Smooth muscle cell of the brain vasculature (primary cell): ENCODE measurements at regions not wholly inside any gene's neighbourhood (a gene's known extent, or its start where the extent isn't known, plus 50 kb on each side); places are given as distances from the start of the nearest gene placed in this dataset.

Experiments
- DNase-seq: peaks from one replicate; pipeline ENCODE4 v3.0.0-alpha.2; 2012; ENCODE audit warnings: low read depth, low spot score

GRCh38 chr6:163996491-163996890 is 582.0 kb downstream of the QKI start:
- DNase-seq, result no peak

DNA sequence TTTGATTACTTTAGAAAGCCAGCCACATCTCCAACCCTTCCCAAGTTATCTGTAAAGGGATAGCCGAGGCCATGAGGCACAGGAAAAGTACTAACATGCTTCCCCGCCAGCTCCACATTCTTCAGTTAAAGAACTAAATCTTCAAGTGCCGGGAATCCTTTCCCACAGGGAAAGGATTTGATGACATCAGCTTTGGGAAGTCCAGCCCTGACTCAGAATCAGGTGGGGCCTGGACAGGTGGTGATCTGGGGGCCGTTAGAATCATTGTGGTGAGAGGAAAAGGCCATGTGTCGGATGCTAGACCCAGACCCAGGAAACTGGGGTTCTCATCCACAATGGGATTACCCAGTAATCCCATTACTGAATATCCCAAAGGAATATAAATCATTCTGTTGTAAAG is 580.0 kb downstream of the QKI start:
- no peak for DNase-seq

GRCh38 chr6:163992701-163993100 is 578.2 kb downstream of the QKI start:
- DNase-seq, result no peak

GRCh38 chr6:163992056-163992455 is 577.5 kb downstream of the QKI start:
- no peak for DNase-seq

DNA sequence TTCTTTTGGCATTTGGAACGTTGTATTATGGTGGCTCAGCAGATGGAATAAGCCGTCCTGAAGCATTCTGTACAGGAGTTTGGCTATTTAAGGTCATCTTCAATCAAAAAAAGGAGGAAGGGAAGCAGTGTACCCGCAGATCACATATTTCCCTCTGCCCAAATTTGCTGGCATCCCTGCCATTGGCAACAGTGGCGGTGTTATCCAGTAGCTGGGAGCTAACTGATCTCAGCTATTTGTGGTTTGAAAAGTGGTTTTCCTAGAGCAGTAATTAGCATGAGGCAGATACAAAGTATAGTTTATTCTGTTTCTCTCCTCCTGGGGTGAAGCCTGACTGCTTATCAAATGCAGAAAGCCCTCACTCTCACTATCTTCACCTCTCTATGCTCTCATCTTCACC is 576.8 kb downstream of the QKI start:
- no peak for DNase-seq

DNA sequence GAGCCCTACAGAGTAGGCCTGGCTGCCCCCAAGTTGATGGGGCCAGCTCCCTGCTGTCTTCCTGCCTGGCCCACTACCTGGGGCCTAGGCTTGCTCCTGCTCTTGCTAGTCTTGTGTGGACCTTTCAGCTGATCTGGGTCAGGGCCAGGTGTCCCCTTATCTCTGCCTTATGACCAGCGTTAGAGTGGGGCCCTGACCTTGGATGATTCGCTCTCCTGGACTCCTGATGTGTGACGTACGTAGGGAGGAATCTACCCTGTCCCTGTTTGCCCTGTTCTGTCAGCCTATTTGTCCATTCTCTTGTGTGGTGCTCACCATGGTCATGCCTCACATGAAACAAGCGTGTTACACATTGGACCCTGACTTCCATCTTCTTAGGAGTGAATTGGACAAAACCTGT is 571.8 kb downstream of the QKI start:
- no peak for DNase-seq

DNA sequence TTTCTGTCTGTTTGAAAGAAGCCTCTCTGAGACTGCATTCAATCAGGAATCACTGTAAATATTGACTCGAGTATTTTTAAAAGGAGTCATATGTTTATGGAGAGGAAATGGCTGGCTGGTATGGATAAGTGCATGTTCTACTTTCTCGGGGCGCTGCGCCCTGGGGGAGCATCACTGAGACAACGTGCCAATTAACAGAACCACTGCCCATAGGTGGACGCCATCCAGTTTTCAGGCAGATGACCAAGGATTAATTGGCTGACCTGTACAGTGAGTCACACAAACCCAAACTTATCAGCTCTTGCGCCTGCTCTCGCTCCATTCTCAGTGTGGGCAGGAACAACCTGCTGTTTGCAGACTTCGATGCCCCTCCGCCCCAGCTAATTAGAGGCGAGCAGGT is 571.2 kb downstream of the QKI start:
- no peak for DNase-seq

GRCh38 chr6:163985040-163985439 is 570.5 kb downstream of the QKI start:
- DNase-seq, result no peak

DNA sequence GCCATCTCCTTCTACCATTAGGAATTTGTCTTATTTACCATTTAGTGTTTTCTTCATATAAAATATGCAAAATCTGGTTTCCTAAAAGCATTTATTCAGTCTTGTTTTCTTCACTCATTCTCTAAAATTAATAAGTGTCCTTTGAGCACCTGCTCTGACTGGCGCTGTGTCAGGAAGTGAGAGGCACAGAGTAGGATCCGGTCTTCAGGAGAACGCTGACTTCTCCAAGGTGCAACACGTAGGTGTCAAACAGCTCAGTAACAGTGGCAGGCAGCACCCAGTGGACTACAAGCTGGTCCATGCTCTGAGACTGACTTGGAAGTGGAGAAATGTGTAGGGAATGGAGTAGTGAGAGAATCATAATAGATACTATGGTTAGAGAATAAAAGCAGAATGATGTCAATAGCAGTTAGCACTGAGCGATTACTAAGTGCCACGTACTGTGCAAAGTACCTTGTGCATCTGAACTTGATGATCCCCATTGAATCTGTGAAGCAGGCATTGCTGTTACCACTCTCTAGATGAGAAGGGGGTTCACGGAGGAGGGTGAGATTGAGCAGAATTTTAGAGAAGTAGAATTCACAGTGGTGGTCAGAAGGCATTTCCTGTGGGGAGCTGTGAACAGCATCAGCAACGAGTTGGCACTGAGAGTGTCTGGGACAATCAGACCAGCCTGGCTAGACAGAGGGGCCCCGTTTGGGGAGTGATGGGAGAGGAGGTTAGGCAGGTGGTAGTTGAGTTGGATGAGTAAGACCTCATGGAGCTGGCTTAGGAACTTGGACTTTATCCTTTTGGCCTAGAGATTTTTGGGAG is 569.8 kb downstream of the QKI start:
- DNase-seq, result no peak

GRCh38 chr6:163983679-163984078 is 569.2 kb downstream of the QKI start:
- no peak for DNase-seq

DNA sequence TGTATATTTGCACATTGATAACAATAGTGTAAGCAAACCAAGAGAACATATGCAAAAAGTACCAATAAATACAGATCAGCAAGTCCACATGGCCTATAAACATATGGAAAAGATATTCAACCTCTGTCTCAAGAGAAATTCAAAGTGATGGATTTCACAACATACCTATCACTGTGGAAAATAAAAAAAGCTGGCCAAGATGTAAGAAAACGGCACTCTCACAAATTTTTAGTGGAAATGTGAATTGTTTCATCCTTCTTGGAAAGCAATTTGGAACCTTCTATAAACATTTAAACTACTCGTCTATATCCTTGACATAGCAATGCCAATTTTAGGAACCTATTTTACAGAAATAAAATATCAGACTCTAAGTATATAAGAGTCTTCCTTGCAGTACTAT is 559.8 kb downstream of the QKI start:
- no peak for DNase-seq

- no peak for DNase-seq
Measured at GRCh38 chr6:163971841-163972838, 557.6 kb downstream of the QKI start.

DNA sequence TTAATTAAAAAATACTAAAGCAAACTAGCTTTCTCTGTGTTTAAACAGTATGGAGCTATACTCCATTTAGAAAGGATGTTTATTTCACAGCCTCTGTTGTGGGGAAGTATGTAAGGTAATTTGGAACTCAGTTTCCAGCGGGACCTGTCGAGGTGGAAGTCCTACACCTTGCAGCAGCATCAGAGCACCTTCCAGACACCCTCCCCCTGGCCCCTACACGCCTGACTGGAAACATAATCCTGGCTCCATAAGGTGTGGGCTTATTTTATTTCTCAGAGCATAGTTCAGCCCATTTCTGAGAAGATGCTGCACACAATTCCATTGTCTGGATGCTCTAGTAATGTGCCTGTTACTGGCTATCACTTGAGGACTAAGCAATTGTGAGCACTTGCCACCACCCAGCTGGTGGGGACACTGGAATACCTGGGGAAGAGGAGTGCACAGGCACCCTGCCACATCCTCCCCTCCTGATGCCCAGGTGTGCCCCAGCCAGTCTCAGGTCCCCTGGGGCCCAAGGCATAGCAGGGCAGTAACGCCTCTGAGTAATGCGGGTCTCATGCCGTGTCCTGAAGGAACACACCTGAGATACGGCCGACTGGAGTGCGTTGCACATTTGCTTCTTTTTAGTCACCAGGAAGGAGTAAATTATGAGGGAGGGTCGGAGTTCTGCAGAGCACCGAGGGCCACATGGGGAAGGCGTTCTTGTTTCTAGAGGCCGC is 556.5 kb downstream of the QKI start:
- DNase-seq, result no peak

DNA sequence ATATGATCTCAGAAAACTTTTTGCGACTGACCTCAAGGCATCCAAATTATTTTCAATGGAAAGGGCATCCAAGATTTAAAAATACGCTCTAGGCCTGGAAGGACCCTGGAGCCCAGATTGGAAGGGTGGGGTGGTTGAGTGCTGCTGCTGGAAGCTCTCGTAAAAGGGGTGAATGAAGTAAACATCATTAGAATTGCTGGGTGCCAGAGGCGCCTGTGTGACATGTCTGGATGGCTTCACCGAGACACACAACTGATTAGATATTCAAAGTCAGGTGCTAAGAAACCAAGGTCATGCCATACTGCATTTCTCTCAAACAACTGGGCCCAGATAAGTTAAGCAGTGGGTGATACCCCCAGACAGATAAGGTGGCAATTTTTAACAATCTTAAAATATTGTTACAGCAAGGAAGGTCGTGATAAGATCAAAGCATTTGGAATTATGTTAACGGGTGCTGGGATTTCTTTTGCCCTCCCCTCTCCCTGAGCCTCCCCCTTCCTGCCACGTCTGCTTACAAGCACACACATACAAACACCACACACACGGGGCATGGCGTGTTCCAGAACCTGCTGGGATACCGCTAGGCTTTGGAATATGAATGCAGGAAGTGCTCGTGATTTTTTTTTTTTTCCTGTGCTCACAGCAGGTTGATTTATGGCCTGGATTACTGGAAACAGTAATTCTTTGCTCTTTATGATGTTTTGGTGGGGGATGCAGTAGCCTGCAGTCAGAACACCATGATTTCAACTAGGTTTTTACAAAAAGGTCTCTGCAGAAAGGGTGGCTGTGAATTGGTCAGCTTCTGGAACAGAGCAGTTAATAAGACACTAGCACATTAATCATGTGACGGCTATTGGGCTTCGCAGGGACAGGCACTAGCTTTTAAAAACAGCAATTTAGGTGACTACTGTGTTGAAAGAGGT is 551.2 kb downstream of the QKI start:
- DNase-seq, result no peak

DNA sequence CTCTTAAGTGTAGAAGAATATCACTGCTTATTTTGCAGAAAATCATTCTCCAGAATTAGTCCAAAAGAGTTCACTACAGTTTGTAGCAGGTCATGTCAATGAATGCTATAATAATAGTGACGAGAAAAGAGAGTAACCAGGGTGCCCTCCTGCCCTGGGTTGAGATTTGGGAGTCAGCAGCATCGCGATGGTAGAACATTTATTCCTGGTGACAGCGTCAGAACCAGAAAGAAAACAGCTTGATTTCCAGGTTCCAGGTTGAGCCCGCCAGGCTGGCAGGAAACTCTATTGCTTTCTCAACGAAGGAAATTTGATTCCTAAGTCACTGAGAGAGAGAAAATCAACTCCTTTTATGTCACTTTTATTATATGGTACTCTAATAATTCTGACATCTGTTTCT is 550.3 kb downstream of the QKI start:
- DNase-seq, result no peak

GRCh38 chr6:163963205-163964120 is 548.9 kb downstream of the QKI start:
- no peak for DNase-seq

- DNase-seq, result no peak
Measured at GRCh38 chr6:163962627-163963117, 548.2 kb downstream of the QKI start.

DNA sequence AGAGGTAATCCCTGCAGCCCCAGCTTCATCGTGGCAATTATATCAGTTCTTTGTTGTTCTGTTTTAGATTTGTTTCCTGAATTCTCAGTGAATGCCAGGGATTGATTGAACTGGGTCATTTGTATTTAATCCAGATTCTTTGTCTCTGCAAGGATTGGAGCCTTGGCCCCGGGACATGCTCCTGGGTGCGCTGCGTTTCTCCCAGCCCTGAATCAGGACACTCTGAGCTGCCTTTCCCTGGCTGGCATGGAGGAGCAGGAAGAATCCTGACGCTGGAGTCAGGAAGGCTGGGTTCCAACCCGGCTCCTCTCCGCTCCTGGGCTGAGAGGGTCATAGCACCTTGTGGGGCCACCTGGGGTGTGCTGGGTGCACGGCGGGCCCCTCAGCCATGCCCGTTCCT is 545.6 kb downstream of the QKI start:
- DNase-seq, result no peak

DNA sequence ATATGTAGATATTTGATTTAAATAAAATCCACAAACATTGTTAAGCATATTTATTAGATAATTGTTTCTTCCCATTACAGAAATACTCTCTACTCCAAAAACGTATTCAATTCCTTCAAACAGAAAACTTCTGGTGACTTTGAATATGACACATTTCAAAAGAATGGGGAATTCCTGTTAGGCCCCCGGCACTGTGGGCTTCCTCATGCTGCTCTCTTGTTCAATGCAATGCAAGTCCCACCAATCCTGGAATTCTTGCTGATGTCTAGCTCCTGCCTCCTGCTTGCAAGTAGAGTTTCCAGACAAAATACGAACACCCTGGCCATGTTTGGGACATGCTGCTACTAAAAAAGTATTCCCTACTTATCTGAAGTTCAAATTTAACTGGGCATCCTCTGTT is 544.1 kb downstream of the QKI start:
- DNase-seq, result no peak
